ENCODE measurements at regions not wholly inside any gene's neighbourhood (a gene's known extent, or its start where the extent isn't known, plus 50 kb on each side); places are given as distances from the start of the nearest gene placed in this dataset.

DNA sequence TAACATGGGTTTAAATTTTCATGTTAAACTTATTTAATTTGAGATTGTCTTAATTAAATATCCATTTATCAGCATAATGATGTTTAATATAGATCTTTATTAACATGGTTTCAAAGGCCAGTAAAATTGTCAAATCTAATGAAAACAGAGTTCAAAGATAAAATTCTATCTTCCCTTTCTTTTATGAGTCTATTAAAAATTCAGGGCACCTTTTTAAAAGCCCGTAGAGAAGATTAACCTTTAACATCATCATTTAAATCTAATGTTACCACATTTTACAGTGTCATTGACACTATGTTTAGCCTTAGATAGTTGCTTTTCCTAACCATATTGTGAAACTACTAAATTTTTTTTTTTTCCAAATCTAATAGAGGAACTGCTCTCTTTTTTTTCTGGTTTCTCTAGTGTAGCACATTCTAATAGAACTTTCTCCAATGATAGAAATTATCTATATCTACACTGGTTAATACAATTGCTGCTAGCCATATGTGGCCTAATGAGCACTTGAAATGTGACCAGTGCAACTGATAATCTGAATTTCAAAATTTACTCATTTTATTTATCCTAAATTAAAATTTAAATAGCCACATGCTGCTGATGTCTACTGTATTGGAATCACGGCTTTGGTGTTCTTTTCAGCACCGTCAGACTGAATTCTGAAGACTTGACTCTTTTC lies 410.9 kb downstream of the UTRN start:
- TF ChIP-seq, protein P1, sequence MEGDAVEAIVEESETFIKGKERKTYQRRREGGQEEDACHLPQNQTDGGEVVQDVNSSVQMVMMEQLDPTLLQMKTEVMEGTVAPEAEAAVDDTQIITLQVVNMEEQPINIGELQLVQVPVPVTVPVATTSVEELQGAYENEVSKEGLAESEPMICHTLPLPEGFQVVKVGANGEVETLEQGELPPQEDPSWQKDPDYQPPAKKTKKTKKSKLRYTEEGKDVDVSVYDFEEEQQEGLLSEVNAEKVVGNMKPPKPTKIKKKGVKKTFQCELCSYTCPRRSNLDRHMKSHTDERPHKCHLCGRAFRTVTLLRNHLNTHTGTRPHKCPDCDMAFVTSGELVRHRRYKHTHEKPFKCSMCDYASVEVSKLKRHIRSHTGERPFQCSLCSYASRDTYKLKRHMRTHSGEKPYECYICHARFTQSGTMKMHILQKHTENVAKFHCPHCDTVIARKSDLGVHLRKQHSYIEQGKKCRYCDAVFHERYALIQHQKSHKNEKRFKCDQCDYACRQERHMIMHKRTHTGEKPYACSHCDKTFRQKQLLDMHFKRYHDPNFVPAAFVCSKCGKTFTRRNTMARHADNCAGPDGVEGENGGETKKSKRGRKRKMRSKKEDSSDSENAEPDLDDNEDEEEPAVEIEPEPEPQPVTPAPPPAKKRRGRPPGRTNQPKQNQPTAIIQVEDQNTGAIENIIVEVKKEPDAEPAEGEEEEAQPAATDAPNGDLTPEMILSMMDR (IDR thresholded peaks at IDR 0.05), result no peak
- no peak for TF ChIP-seq EZH2 (IDR thresholded peaks at IDR 0.05; ENCODE audit: borderline replicate concordance, insufficient read depth, low read depth, low read length, poor library complexity, severe bottlenecking)
